ENCODE measurements at regions not wholly inside any gene's neighbourhood (a gene's known extent, or its start where the extent isn't known, plus 50 kb on each side); places are given as distances from the start of the nearest gene placed in this dataset.

DNA sequence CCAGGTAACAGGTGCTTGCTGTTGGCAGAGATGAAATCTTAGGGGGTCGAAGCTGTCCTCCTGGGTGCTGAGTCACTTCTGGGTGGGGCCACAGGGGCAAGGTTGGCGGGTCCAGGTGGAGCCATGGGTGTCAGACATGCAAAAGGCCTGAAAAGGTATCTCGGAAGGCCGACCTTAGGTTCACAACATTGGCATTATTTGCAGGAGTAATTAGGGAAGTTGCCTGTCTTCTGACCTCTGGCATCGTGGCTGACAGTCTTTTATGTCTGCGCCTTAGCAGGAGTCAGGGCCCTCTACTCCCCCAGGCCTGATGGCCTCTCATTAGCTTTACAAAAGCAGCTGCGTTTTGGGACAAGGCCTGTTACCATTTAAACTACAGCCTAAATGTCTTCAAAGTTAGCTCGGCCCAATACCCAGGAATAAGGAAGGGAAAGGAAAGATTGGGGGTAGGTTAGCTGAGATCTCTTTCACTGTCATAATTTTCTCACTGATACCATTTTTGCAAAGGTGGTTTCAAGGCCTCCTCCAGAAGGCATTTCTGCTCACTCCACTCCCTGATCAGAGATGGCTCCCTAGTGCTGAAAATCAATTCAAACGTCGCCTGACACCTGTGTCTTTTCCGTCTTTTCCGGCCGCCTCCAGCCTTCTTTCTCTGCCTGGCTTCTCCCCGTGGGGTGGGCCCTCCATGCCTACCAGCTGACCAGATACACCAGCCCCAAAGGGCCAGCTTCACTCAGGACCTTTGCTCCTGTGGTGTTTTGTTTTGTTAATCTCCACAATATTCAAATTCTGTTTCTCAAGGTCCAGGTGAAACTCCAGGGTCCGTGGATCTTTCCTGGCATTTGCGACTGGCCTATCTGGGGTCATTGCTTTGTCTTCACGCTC, 90.8 kb downstream of the RHOB start:
- Mint-ChIP-seq H3K27me3 (ENCODE audit: low read depth) (no peaks in the 10 kb centered on the region), H3K4me3 (no peak overlapping the region), H3K9me3 (ENCODE audit: insufficient read depth) (no peaks in the 10 kb centered on the region), H3K4me1 (ENCODE audit: low read depth) (no peaks in the 10 kb centered on the region), H3K36me3 (ENCODE audit: low read depth) (no peaks in the 10 kb centered on the region), H3K27ac (no peak overlapping the region)
- ATAC-seq (no peak), DNase-seq (no peak)
- POLR2A ChIA-PET: no interaction called here
- CTCF ChIA-PET: interaction anchor here (1.2 kb wide), 1 partner anchor 105 kb away, joined by 3 read pairs; no protein-coding TSS in a partner anchor

- ChIA-PET POLR2A (no interaction called here), CTCF (no interaction called here)
- Mint-ChIP-seq H3K9me3 (ENCODE audit: insufficient read depth) (no peaks in the 10 kb centered on the region), H3K27me3 (ENCODE audit: low read depth) (no peaks in the 10 kb centered on the region), H3K4me3 (no peak overlapping the region), H3K36me3 (ENCODE audit: low read depth) (no peaks in the 10 kb centered on the region), H3K27ac (no peak overlapping the region), H3K4me1 (ENCODE audit: low read depth) (no peaks in the 10 kb centered on the region)
- DNase-seq (no peak), ATAC-seq (no peak)
These were observed 91.6 kb downstream of the RHOB start for GRCh38 chr2:20538308-20539132.

DNA sequence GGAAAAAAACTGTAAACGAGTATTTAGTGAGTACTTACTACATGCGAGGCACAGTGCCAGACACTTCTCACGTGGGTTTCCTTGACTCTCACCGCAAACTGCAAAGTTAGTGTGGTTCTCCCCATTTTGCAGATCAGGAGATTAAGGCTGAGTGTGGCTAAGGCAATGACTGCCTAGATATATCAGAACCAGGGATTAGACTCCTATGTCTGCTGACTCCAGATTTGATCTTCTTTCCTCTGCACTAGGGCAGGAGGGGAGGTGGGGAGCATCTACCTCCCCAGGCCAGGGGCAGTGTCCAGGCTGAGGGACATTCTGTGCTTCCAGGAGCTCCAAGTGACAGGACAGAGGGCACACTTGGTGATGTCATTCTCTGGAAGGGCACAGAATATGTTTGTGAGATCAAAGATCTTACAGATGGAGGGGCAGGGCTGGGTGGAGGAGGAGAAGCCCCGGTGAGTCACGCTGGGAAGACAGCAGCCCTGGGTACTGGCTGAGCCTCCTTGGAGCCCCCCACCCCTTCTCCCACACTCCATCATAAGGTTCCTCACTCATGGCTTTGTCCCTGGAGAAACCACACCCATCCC, 92.4 kb downstream of the RHOB start:
- no peaks in the 10 kb centered on the region for H3K36me3 Mint-ChIP-seq (ENCODE audit: low read depth)
- no peaks in the 10 kb centered on the region for H3K27me3 Mint-ChIP-seq (ENCODE audit: low read depth)
- ChIA-PET POLR2A (no interaction called here), CTCF (no interaction called here)
- DNase-seq (no peak), ATAC-seq (no peak)
- H3K27ac Mint-ChIP-seq: no peak overlapping the region
- no peaks in the 10 kb centered on the region for H3K4me1 Mint-ChIP-seq (ENCODE audit: low read depth)
- H3K9me3 Mint-ChIP-seq (ENCODE audit: insufficient read depth): no peaks in the 10 kb centered on the region
- H3K4me3 Mint-ChIP-seq: no peak overlapping the region

DNA sequence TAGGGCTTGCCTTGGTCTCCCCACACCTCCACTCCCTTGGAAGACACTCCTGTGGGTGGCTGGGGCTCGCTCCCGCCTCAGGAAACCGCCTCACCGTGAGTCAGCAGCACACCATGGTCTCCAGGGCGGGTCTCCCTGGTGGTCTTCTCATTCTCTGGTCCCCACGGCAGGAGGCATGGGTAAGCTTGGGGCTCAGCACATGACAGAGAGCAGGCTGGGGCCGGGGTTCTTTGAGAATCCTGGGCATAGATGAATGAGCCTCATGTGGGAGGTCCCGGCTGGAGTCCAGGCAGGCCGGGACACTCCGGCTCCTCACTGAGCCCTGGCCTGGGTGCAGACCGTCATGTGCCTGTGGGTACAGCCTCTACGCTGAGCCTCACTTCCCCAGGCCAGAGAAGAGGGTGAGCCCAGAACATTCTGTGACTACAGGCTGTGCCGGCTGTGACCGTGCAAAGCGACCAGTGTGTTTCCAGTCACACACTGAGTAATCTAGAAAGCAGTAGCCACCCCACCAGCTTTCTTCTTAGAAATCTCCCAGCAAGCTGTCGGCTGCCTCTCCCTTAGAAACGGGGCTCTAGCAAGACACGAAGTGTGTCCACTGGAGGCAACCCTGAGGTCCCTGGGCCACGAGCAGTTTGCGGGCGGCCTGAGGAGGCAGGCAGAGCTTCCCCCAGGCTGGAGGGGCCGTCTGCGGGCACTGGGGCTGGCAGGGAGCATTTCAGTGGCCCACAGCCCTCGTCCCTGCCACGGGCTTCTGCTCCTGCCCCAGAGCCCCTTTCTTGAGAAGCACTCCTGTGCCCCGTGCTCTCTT, 93.1 kb downstream of the RHOB start:
- no peak for DNase-seq
- ATAC-seq: no peak

DNA sequence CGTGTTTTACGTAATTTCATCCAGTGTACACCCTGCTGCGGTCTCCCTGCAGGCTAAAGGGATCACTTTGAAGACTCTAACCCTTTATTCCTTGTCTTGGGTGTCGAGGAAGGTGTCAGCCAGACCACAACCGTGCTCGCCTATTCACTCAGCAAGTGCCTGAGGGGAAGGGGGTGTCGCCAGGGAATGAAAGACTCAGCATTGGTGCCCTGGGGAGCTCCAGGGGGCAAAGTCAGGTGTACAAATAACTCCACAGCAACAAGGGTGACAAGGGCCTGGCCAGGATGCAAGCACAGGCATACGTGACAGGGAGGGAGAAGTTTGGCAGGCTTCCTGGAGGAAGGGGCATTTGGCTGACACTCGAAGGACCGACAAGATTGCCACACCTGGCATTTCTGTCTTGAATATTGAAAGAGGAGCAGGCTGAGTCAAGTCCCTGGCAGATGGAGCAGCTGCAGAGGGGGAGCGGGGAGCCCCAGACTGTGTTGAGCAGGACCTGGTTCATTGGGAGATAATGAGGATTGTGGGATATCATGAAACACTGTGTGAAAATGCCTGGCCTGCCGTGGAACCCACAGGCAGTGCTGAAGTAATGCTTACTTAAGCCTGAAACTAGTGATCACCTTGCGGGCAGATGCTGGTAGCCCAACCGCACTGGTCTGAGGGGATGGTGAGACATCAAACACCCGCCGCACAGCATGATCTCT, 93.9 kb downstream of the RHOB start:
- Mint-ChIP-seq H3K9me3 (ENCODE audit: insufficient read depth) (no peaks in the 10 kb centered on the region), H3K36me3 (ENCODE audit: low read depth) (no peaks in the 10 kb centered on the region), H3K4me3 (no peak overlapping the region), H3K27me3 (ENCODE audit: low read depth) (no peaks in the 10 kb centered on the region), H3K4me1 (ENCODE audit: low read depth) (no peaks in the 10 kb centered on the region), H3K27ac (no peak overlapping the region)
- CTCF ChIA-PET: no interaction called here
- POLR2A ChIA-PET: no interaction called here
- ATAC-seq: no peak
- no peak for DNase-seq

More for the DNA sequence above, 93.1 kb downstream of the RHOB start:
- ChIA-PET POLR2A (no interaction called here), CTCF (no interaction called here)
- H3K4me1 Mint-ChIP-seq (ENCODE audit: low read depth): no peaks in the 10 kb centered on the region
- no peaks in the 10 kb centered on the region for H3K9me3 Mint-ChIP-seq (ENCODE audit: insufficient read depth)
- no peak overlapping the region for H3K4me3 Mint-ChIP-seq
- no peaks in the 10 kb centered on the region for H3K36me3 Mint-ChIP-seq (ENCODE audit: low read depth)
- H3K27ac Mint-ChIP-seq: no peak overlapping the region
- no peaks in the 10 kb centered on the region for H3K27me3 Mint-ChIP-seq (ENCODE audit: low read depth)

- no peak overlapping the region for H3K4me3 Mint-ChIP-seq
- ATAC-seq (no peak), DNase-seq (no peak)
- H3K9me3 Mint-ChIP-seq (ENCODE audit: insufficient read depth): no peaks in the 10 kb centered on the region
- ChIA-PET CTCF (no interaction called here), POLR2A (no interaction called here)
- H3K27ac Mint-ChIP-seq: no peak overlapping the region
- no peaks in the 10 kb centered on the region for H3K4me1 Mint-ChIP-seq (ENCODE audit: low read depth)
- no peaks in the 10 kb centered on the region for H3K27me3 Mint-ChIP-seq (ENCODE audit: low read depth)
- H3K36me3 Mint-ChIP-seq (ENCODE audit: low read depth): no peaks in the 10 kb centered on the region
These were observed 94.4 kb downstream of the RHOB start for GRCh38 chr2:20541294-20541640.

- Mint-ChIP-seq H3K27me3 (ENCODE audit: low read depth) (no peaks in the 10 kb centered on the region), H3K4me1 (ENCODE audit: low read depth) (no peaks in the 10 kb centered on the region), H3K36me3 (ENCODE audit: low read depth) (no peaks in the 10 kb centered on the region), H3K4me3 (no peak overlapping the region), H3K27ac (no peak overlapping the region), H3K9me3 (ENCODE audit: insufficient read depth) (no peaks in the 10 kb centered on the region)
- ATAC-seq (no peak), DNase-seq (no peak)
- ChIA-PET POLR2A (no interaction called here), CTCF (no interaction called here)
These were observed 94.8 kb downstream of the RHOB start for GRCh38 chr2:20541651-20542050.

- ChIA-PET POLR2A (no interaction called here), CTCF (no interaction called here)
- no peaks in the 10 kb centered on the region for H3K36me3 Mint-ChIP-seq (ENCODE audit: low read depth)
- peaks cover under 1% of the 10 kb centered on the region for H3K27me3 Mint-ChIP-seq (ENCODE audit: low read depth)
- ATAC-seq (no peak), DNase-seq (no peak)
- H3K4me3 Mint-ChIP-seq: no peak overlapping the region
- no peaks in the 10 kb centered on the region for H3K9me3 Mint-ChIP-seq (ENCODE audit: insufficient read depth)
- H3K4me1 Mint-ChIP-seq (ENCODE audit: low read depth): no peaks in the 10 kb centered on the region
- H3K27ac Mint-ChIP-seq: no peak overlapping the region
These were observed 95.4 kb downstream of the RHOB start for GRCh38 chr2:20542269-20542668.

GRCh38 chr2:20542746-20543468, 96.0 kb downstream of the RHOB start:
- no peak overlapping the region for H3K4me3 Mint-ChIP-seq
- DNase-seq (no peak), ATAC-seq (no peak)
- no peaks in the 10 kb centered on the region for H3K36me3 Mint-ChIP-seq (ENCODE audit: low read depth)
- CTCF ChIA-PET: interaction anchor here (0.5 kb wide), 1 partner anchor 109 kb away, joined by 3 read pairs; no protein-coding TSS in a partner anchor
- no peaks in the 10 kb centered on the region for H3K9me3 Mint-ChIP-seq (ENCODE audit: insufficient read depth)
- H3K27ac Mint-ChIP-seq: no peak overlapping the region
- POLR2A ChIA-PET: interaction anchor here (0.6 kb wide), 1 partner anchor 472 kb away, joined by 4 read pairs; no protein-coding TSS in a partner anchor
- peaks cover 2% of the 10 kb centered on the region for H3K27me3 Mint-ChIP-seq (ENCODE audit: low read depth)
- no peaks in the 10 kb centered on the region for H3K4me1 Mint-ChIP-seq (ENCODE audit: low read depth)

GRCh38 chr2:20543469-20544152, 96.7 kb downstream of the RHOB start:
- DNase-seq: no peak
- Mint-ChIP-seq H3K27me3 (ENCODE audit: low read depth) (peaks cover 2% of the 10 kb centered on the region), H3K36me3 (ENCODE audit: low read depth) (no peaks in the 10 kb centered on the region), H3K4me3 (no peak overlapping the region), H3K27ac (no peak overlapping the region), H3K9me3 (ENCODE audit: insufficient read depth) (no peaks in the 10 kb centered on the region), H3K4me1 (ENCODE audit: low read depth) (no peaks in the 10 kb centered on the region)
- ATAC-seq: no peak
- CTCF ChIA-PET: interaction anchor here (0.5 kb wide), 1 partner anchor 108 kb away, joined by 3 read pairs; no protein-coding TSS in a partner anchor
- POLR2A ChIA-PET: interaction anchor here (0.6 kb wide), 1 partner anchor 471 kb away, joined by 4 read pairs; no protein-coding TSS in a partner anchor
